ENCODE measurements at regions not wholly inside any gene's neighbourhood (a gene's known extent, or its start where the extent isn't known, plus 50 kb on each side); places are given as distances from the start of the nearest gene placed in this dataset.

DNA sequence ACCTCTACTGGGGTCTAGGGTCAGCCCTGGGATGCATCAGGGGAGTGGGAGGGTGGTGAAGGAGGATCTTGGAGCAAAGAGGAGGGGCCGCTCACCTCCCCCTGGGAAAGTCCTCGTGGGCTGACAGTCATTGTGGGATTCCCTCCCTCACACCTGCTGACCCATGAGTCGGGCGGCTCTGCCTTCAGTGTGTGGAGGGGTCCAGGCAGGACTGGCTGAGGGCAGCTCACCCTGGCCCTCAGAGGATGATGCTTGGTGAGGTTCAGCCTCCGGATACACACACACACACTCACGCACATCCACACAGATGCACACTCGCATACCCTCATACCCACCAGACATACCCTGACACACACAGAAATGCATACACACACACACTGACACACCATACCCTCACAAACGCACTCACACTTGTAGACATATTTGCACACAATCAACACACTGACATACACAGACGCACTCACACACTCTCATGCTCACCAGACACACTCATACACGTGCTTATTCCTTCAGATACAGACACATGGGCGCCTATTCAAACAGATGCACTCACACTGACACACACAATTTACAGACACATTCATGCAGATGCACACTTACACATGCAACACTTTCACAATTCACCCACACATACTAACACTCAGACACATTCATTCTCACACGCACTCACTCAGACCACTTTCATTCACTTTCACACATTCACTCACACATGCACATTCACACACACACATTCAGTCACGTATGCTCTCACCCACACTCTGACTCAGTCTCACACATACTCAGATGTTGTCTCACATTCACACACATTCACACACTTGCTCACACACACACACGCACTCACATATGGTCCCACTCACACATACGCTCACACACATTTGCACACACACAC is 105.1 kb upstream of the RPL38 start:
- no peak for DNase-seq

DNA sequence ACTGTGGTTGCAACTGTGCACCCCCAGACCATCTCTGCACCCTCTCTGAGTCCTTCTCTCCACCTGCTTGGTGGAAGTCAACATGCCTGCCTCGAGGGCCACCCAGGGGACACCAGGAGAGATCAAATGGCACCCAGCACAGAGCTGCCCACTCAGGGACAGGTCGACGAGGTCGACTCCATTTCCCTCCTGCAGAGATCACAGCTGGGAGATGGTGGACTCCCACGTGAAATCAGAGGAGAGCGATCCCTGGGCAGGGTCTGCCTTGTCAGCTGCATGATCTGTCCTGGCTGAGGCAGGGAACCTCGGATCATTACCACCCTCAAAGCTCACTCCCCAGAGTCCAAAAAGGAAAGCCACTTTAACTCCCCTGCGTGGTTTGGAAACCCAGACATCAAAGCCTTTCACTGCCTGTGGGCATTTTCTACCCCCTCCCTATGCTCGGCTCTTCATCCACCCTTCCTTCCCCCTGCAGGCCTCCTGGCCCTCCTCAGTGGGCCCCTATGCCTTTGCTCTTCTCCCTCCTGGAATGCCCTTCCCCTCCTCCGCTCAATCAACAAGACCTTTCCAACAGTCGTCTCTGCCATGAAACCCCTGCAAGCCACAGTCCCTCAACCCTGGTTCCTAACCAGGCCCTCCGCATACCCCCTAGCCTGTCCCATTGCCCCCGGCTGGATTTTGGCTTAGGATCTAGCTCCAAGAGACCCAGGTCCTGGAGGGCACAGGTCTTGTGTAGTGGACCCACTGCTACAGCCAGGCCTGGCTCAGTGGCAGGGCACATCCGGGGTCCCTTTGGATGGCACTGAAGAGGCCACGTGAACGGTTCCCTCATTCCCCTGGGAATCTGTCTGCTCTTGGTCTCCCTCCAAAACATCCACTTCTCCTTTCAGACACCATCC is 103.8 kb upstream of the RPL38 start:
- DNase-seq = no peak

DNA sequence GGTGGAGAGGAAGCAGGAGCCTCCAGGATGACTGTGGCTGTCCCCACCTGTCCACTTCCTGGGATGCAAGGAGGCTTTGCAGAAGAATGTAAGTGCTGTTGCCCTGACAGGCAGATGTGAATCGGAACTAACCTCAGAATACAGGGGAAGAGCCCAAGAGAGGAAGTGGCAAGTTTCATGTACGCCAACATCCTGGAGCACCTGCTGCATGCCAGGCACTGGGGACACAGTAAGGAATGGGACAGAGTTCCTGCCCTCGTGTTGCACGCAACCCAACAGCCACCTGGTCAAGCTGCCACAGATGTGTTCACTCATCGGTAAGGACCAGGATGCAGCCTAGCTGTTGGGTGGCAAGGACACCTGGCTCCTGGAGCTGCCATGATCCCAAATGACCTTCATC is 98.6 kb upstream of the RPL38 start:
- DNase-seq = no peak

DNA sequence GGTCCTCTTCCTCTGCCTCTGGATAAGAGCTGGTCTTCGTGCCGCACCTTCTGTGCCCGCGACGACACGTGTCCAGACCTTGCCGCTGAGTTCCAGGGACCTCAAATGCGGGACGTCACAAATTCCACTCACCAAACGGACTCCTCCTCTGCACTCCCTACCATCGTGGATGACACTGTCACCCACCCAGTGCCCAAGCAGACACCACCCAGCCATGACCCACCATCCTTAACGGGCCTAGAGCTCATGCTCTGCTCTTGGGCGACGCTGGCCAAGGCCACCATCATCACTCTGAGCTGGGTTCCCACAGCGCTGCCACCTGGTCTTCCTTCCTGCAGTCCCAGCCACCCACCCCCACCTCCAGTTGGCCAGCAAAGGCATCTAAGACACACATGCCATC is 96.4 kb upstream of the RPL38 start:
- no peak for DNase-seq

DNA sequence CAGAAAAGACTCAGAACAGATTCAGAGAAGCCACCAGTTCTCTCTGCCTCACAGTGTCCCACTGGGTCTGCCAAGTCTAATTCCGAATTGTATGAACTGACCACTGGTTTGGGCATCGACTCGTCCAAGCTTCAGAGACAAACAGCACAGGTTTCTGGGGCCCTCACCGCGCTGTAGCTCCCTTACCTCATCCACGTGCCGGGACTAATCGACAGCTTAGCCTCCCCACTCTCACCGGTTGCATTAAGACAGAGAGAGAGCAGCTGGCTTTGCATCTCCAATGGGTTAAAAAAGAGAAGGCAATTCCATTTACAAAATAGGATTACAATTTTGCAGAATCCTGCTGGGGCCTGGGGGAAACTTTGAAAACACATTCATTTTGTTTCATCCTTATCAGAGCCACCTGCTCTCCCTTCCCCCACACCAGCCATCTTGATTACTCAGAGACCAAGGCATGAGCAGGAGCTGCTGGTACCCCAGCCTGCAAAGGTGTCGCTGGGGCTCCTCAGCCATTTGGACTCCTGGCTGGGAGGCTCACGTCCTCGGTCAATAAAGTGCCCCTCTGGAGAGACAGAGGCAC is 95.3 kb upstream of the RPL38 start:
- DNase-seq = no peak

DNA sequence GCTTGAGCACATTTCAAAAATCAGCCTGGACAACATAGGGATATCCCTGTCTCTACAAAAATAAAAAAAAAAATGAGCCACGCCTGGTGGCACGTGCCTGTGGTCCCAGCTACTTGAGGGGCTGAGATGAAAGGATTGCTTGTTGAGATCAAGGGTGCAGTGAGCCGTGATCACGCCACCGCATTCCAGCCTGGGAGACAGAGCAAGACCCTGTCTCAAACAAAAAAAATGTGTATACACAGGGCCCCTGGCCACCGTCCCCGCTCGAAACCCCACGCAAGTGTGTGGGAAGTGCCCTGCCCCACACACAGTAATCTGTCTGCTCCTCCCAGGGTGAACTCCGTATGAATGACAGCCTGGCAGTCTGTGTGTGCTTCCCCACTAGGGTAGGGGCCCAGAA is 93.0 kb upstream of the RPL38 start:
- DNase-seq = no peak

DNA sequence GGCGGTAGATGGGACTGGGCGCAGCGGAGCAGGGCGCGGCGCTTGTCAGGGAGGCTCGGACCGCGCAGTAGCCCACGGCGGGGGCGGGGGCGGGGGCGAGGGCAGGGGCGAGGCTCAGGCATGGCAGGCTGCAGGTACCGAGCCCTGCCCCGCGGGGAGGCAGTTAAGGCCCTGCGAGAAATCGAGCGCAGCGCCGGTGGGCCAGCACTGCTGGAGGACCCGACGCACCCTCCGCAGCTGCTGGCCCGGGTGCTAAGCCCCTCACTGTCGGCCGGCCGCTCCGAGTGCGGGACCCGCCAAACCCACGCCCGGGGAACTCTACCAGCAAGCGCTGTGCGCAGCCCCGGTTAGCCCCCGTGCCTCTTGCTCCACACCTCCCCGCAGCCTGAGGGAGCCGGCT is 90.2 kb upstream of the RPL38 start:
- DNase-seq = no peak

DNA sequence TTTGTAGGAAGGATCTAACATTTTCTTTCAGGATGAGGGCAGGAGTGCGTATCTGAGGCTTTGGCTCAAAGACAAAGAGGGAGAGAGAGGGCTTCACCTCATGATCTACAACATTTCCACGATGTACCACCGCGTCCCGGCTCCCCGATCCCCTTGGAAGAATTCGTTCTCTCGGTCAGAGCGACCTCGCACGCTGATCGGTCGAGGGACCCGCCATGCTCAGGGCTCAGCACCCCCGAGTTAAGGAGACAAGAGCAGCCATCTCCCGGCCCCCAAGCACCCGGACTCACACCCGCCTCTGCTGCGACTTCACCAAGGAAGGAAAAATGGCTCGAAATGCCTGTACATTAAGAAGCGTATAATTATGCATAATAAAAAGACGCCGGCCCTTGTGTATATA is 89.5 kb upstream of the RPL38 start:
- no peak for DNase-seq

DNA sequence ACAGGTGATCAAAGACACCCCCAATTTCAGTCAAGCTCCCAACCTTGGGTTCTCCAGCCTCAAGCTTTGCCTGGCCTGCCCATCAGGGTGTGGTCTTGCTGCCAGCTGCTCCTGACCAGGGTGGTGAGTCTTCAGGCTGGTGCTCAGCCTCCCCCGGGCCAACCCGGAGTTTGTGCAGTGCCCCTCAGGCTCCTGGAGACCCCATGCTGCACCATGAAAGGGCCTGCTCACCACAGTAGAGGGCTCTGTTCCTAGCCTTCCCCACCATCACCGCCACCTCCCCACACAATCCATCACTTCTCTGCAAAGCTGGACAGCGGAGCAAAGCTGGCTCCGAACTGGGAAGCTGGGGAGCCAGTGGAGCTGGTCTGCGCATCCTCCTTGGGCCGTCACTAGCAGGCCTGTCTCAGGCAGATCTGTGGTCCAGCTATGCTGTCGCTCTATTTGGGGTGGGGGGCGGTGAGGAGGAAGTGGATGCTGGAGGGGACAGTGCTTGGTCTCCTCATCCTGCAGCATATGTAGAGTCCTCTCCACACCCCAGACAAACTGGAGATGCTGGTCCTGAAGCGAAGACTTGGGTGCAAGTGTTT is 88.5 kb upstream of the RPL38 start:
- DNase-seq = no peak

DNA sequence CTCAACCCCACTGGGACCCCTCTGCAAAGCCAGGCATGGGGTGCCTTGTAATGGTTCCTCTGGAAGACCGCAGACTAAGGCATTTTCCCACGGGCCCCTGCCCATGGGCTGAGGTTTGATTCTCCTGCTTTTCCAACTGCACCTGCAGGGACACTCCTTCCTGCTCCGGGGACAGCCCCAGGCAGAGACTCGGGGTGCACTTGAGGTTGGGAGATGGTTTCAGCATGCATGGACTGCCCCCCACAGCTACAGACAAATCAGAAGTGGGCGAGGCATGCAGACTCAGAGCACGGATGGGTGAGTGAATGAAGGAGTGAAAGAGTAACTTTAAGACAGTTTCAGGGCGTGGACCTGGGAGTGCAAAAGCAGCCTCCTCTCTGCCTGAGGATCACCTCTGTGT is 87.9 kb upstream of the RPL38 start:
- no peak for DNase-seq

DNA sequence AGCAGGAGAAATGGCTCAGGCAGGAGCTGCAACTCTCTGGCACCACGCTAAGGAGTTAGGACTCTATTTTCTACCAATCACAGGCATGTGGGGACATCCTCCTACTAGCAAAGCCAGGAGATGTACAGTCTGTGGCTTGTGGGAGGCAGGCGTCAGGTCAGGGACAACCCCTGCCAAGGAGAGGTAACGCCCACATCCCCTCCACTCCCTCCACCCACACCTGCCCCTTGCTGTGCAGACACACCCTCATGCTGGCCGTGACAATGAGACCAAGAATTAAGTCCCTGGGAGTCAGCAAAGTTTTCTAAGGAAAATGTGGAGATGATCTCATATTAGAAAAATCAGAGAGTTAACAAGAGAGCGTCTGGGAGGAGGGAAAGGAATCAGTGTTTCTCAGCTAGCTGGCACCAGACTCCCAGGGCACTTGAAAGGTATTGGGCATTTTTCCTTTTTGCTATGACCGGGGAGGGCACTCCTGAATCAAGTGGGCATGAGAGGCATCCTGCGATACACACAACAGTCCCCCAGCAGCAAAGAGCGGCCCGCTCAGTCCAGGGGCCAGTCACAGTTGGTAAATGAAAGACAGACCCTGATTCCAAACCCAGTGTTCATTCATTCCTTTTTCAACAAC is 87.3 kb upstream of the RPL38 start:
- DNase-seq = peak; percentile 76

DNA sequence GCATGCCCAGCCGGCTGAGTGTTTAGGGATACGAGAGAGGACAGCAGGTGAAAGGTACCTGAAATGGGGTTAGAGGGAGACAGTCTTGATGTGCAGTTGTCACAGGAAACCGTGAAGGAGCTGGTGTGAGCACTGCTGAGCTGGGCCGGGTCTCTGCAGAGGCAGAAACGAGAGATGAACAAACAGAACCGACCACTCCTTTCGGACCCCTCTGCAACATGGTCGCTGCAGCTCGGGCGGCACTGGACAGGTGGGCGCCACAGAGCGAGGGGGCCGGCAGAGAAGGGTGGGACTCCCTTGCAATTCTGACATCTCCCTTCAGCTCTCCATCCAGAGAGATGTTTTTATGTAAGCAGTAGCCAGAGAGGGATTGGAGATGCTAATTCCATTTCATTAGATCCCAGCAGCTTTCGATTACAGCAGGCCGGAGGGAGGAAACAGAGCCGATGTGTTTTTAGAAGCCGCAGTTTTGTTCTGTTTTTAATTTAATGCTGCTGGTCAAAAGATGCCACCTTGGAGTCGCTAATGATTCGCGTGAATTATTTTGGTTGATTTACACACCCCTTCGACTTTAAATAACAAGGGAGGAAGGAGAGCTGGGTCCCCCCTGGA is 86.3 kb upstream of the RPL38 start:
- no peak for DNase-seq

DNA sequence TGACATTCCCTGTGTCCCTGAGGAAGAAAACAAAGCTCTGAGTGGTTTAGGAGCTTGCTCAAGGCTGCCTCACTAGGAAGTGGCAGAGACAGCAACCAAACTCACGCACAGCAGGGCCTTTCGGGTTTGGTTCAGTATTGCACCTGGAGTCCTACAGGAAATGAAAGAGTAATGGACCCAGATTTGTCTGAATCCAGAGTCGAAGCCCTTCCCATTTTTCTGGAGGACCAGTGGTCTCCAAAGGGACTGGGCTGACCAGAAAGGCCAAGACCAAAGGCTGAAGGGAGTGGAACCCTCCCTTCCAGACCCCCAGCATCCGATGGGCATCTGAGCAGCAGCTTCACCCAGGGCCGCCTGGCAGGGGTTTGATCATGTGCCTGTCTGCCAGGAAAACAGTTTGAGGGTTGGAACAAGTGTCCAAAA is 85.5 kb upstream of the RPL38 start:
- DNase-seq = peak; percentile 43

DNA sequence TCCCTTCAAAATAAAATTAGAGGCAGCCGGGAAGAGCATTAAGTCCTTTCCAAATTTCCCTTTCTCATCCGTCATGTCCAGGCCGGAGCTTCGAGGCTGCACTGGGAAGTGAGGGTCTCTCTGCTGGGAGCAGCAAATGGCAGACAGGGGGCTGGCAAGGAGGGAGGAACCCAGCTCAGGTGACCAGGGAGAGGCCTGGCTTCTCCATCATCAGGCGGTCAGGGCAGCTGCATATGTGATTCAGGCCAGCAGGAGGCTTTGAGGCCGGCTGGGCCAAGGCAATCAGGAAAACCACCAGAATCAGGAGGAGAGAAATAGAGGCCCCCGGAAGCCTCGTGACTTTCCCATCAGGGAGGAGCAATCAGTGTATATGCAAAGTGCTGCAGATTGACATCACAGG is 85.0 kb upstream of the RPL38 start:
- no peak for DNase-seq

DNA sequence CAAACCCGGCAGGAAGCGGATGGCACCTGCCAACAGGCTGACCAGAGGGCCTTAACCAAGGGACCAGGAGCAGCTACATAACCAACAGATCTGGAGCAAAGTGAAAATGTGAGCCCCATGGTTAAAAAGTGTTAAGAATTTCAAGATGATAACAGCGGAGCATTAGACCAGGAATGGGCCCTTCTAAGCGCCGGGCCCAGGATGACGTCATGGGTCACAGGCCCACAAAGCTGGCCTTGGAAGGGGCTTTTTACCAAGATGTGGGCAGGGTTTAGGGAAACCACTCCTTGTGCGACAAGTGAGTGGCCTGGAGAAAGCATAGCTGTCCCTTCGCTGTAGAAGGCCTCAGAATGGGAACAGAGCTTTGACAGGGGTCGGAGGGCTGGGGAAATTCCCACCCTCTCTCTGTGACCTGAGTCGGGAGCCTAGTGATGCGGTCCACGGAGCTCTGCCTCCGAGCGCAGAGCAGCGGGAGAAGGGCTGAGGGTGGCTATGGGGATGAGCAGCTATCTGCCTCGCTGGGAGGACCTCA is 84.4 kb upstream of the RPL38 start:
- no peak for DNase-seq

DNA sequence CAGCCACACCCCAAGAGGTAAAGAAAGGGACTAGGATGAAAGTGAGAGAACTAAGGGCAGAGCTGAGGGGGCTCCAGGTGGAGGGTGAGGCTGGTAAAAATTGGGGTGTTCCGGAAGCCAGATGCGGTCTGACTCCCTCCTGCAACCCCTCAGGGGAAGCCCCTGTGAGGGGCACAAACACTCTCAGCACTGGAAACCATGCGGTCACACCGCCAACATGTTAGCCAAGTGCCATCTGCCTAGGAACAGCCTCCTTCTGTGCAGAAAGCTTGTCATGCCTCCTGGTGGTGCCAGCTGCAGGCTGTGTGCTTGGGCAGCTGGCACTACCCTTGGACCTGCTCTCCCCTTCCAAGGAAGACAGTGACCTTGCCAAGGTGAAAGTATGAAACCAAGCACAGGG is 83.5 kb upstream of the RPL38 start:
- DNase-seq = no peak

DNA sequence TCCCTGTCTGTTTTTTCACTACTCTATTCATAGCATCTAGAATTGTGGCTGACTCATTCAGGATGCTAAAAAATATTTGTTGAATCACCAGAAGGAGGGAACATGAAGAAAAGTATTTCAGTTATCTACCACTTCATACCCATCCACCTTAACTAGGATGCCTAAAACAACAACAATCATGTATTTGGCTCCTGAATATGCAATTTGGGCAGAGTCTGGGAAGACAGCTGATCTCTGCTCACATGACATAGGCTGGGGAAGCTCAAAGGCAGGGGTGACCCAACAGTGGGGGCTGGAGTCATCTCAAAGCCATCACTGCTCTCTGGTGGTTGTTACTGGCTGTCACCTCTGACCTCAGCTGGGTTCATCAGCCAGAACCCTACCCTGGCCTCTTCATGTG is 80.1 kb upstream of the RPL38 start:
- no peak for DNase-seq

DNA sequence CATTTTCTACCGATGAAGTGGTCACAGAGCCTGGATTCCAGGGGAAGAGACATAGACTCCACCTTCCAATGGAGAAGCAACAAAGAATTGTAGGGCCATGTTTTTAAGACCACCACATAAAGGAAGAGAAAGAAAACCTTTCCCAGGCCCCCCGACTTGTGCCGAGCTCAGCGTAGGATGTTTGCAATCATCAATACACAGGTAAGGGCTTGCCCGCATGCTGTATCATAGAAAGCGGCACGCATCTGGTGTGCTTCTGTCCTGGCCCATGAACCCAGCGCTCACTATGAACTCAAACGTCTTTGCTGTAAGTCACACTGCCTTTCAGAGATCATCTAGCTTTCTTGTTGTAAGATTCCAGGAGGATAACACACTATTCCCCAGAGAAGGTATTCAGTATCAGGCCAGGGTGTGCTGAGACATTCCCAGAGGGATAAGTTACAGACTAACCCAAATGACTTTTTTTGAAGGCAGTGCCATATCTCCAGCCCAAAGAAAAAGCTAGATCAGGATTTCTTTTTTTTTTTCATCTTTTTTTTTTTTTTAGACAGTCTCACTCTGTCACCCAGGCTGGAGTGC is 79.5 kb upstream of the RPL38 start:
- DNase-seq = no peak

DNA sequence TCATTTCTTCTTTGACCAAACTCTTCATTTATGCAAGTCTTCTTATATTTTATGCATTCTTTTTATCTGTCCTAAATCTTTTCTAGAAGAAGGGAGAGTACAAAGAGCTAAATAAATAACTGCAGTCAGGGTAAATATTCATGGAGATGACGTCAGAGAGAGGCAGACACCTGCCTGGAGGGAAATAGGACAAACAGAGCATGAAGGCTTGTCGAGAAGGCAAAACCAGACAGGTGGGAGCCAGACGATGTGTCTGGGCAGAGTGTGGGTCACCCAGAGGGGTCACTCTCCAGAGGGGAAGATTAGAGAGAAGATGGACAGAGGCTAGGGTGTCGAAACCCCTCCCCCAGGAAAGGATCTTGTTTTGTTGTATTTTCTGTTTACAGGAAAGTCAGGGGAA is 78.3 kb upstream of the RPL38 start:
- DNase-seq = peak; percentile 44

DNA sequence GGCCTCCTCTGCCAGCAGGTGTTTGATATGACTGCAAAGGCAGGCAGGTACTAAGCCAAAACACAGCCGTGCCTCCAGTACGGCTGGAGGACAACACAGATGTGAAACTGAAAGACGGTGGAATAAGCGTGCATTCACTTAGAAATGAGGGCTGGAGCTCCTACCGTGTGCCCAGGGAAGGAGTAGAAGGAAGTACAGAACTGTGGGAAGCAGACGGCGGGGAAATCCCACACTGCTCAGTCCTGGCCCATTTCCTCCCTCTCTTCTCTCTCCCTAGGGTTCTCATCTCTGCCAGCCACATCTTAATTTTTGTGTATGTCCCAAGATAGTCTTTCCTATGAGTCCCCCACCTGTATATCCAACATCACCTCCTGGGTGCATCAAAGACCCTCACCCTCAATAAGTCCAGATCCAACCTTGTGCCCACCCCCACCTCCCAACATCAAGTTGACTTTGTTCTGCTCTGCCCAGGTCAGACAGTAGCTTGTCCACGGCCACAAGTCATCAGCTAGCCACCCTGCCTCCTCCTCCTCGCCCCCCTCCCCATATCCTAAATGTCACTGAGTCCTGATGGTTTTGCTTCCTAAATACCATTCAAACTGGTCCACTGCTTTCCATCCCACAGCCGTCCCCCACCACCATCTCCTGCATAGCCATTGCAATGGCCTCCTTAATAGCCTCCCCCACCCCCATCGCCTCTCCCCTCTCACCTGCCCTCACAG is 77.1 kb upstream of the RPL38 start:
- no peak for DNase-seq

DNA sequence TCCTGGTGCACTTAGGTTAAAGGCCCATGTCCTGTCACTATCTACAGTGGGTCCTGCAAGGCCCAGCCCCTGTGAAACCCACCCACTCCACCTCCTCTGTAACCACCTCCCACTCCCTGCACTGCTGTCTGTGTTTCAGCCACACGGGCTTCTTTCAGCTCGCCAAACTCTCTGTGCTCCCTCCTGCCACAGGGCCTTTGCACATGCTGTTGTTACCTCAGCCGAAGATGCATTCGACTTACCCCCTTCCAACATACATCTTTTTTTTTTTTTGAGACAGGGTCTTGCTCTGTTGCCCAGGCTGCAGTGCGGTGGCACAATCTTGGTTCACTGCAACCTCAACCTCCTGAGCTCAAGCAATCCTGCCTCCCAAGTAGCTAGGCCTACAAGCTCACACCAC is 76.5 kb upstream of the RPL38 start:
- no peak for DNase-seq
